Retinal pigment epithelial cell (primary cell): ENCODE measurements at regions not wholly inside any gene's neighbourhood (a gene's known extent, or its start where the extent isn't known, plus 50 kb on each side); places are given as distances from the start of the nearest gene placed in this dataset.
"Not testable (repeated sequence)": the region's sequence is repeated elsewhere in the genome, so short reads cannot be mapped to it uniquely, and the experiment has no call there.

Experiments
- DNase-seq: peaks from one replicate; pipeline ENCODE4 v3.0.0-alpha.2; 2010; ENCODE audit warnings: low read depth
- H3K4me3 ChIP-seq: 2 replicates; pipeline ENCODE4 v1.5.1; 2011; ENCODE audit warnings: mild to moderate bottlenecking, low read length, control low read depth, moderate library complexity
- CTCF ChIP-seq: conservative IDR thresholded peaks from 2 replicates; pipeline ENCODE4 v1.5.1; 2011; ENCODE audit warnings: low read depth, low read length, control low read depth, inconsistent platforms

- TF ChIP-seq CTCF, result no peak
- DNase-seq, result no peak
These were observed 203.8 kb downstream of the TPRG1 start for GRCh38 chr3:189375532-189375931.

GRCh38 chr3:189383630-189384029, 211.9 kb downstream of the TPRG1 start:
- no peak for DNase-seq
- TF ChIP-seq CTCF, result no peak
- H3K4me3 ChIP-seq, result no peak overlapping the region

More at GRCh38 chr3:189375532-189375931, 203.8 kb downstream of the TPRG1 start:
- no peak overlapping the region for H3K4me3 ChIP-seq

GRCh38 chr3:189385880-189386279, 214.1 kb downstream of the TPRG1 start:
- not testable (repeated sequence) for DNase-seq

GRCh38 chr3:189386739-189387138, 215.0 kb downstream of the TPRG1 start:
- no peak for TF ChIP-seq CTCF
- no peak overlapping the region for H3K4me3 ChIP-seq
- no peak for DNase-seq

More at GRCh38 chr3:189385880-189386279, 214.1 kb downstream of the TPRG1 start:
- not testable (repeated sequence) for H3K4me3 ChIP-seq

- no peak for DNase-seq
- TF ChIP-seq CTCF, result no peak
- H3K4me3 ChIP-seq, result no peak overlapping the region
These were observed 217.6 kb downstream of the TPRG1 start for GRCh38 chr3:189389346-189389745.

- no peak for TF ChIP-seq CTCF
- DNase-seq, result no peak
- no peak overlapping the region for H3K4me3 ChIP-seq
These were observed 221.8 kb downstream of the TPRG1 start for GRCh38 chr3:189393598-189393997.

- no peak overlapping the region for H3K4me3 ChIP-seq
- no peak for DNase-seq
- TF ChIP-seq CTCF, result no peak
These were observed 222.9 kb downstream of the TPRG1 start for GRCh38 chr3:189394599-189395121.

- DNase-seq, result no peak
- no peak overlapping the region for H3K4me3 ChIP-seq
These were observed 224.1 kb downstream of the TPRG1 start for GRCh38 chr3:189395825-189396224.

More at GRCh38 chr3:189395825-189396224, 224.1 kb downstream of the TPRG1 start:
- TF ChIP-seq CTCF, result no peak
